Activated CD4-positive, alpha-beta T cell treated with anti-CD3 and anti-CD28 coated beads, Interleukin-2, Interleukin-4, amounts not matched to agents 100 ng/mL and 50 ng/mL, durations not matched to agents 16 hours and 8 hours (primary cell): ENCODE measurements at regions not wholly inside any gene's neighbourhood (a gene's known extent, or its start where the extent isn't known, plus 50 kb on each side); places are given as distances from the start of the nearest gene placed in this dataset.
"Not testable (repeated sequence)": the region's sequence is repeated elsewhere in the genome, so short reads cannot be mapped to it uniquely, and the experiment has no call there.

Experiments used
- DNase-seq: peaks from one replicate; pipeline ENCODE4 v3.0.0-alpha.2; 2020; ENCODE audit warnings: low spot score

- no peak for DNase-seq
These were observed 299.9 kb downstream of the BRD1 start for GRCh38 chr22:49527611-49528419.

GRCh38 chr22:49525801-49526535 lies 301.7 kb downstream of the BRD1 start:
- DNase-seq: no peak

GRCh38 chr22:49525360-49525759 lies 302.3 kb downstream of the BRD1 start:
- DNase-seq: no peak

GRCh38 chr22:49524362-49524761 lies 303.3 kb downstream of the BRD1 start:
- DNase-seq: no peak

GRCh38 chr22:49523374-49524008 lies 304.2 kb downstream of the BRD1 start:
- DNase-seq: no peak

- DNase-seq: no peak
These were observed 304.9 kb downstream of the BRD1 start for GRCh38 chr22:49522582-49523373.

GRCh38 chr22:49521787-49522224 lies 305.9 kb downstream of the BRD1 start:
- DNase-seq: no peak

- DNase-seq: no peak
These were observed 308.4 kb downstream of the BRD1 start for GRCh38 chr22:49519117-49519737.

GRCh38 chr22:49518436-49518970 lies 309.2 kb downstream of the BRD1 start:
- DNase-seq: no peak

GRCh38 chr22:49517667-49518185 lies 309.9 kb downstream of the BRD1 start:
- no peak for DNase-seq

GRCh38 chr22:49517211-49517610 lies 310.5 kb downstream of the BRD1 start:
- DNase-seq: no peak

GRCh38 chr22:49515475-49515874 lies 312.2 kb downstream of the BRD1 start:
- DNase-seq: no peak

GRCh38 chr22:49514641-49515040 lies 313.0 kb downstream of the BRD1 start:
- no peak for DNase-seq

- DNase-seq: no peak
These were observed 313.5 kb downstream of the BRD1 start for GRCh38 chr22:49514211-49514610.

GRCh38 chr22:49513358-49513851 lies 314.3 kb downstream of the BRD1 start:
- DNase-seq: no peak

- no peak for DNase-seq
These were observed 315.0 kb downstream of the BRD1 start for GRCh38 chr22:49512487-49513165.

GRCh38 chr22:49511393-49512189 lies 316.1 kb downstream of the BRD1 start:
- DNase-seq: not testable (repeated sequence)

GRCh38 chr22:49510718-49511117 lies 317.0 kb downstream of the BRD1 start:
- no peak for DNase-seq

- no peak for DNase-seq
These were observed 318.7 kb downstream of the BRD1 start for GRCh38 chr22:49509016-49509415.
